ENCODE measurements at regions not wholly inside any gene's neighbourhood (a gene's known extent, or its start where the extent isn't known, plus 50 kb on each side); places are given as distances from the start of the nearest gene placed in this dataset.

DNA sequence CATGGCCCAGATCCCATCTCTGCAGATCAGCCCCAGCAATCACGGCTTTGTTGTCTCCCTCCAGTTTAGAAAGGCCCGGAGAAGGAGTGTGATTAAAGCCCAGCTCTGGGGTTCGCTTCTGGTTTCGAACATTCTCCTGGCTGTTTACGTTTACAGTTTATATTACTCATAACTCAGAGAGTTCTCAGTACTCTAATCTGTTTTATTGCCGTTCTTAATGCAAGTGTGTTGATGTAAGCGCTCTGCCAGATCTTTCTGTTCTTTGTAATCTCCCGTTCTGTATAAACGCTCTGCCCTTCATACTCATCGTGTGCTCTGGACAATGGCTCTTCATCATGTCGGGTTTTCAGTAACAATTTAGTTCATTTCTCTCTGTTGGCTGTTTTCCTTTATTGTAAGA is 82.5 kb upstream of the PRNP start:
- no peaks in the 10 kb centered on the region for H4K20me1 ChIP-seq (replicated peaks in 1 of 2; ENCODE audit: control insufficient read depth in 1 of 2, insufficient read depth in 2 of 2, low read length in 2 of 2)
- no peaks in the 10 kb centered on the region for H3K23me2 ChIP-seq (ENCODE audit: low read depth, low read length)
- POLR2A ChIA-PET (ENCODE audit: partially characterized antibody) = no interaction called here
- H2AK5ac ChIP-seq (ENCODE audit: low read depth, low read length) = no peak overlapping the region
- H3K14ac ChIP-seq (ENCODE audit: insufficient read length) = no peak overlapping the region
- no peak overlapping the region for H4K8ac ChIP-seq (ENCODE audit: extremely low read depth, insufficient read depth, low read length)
- H3K27me3 ChIP-seq (replicated peaks in 1 of 4; ENCODE audit: control insufficient read depth in 3 of 4, extremely low read depth in 1 of 4, insufficient read depth in 3 of 4, low read length in 3 of 4) = no peaks in the 10 kb centered on the region
- H3K23ac ChIP-seq (ENCODE audit: insufficient read length) = no peak overlapping the region
- H3K4me3 ChIP-seq (ENCODE audit: extremely low read depth in 1 of 4, insufficient read depth in 2 of 4, low read depth in 3 of 4, low read length in 4 of 4) = no peak overlapping the region
- no peak overlapping the region for H3K56ac ChIP-seq (replicated peaks; ENCODE audit: insufficient read length, low read depth, low read length)
- WGBS, 2 experiments (ENCODE audit: extremely low coverage in 1 of 2, insufficient coverage in 1 of 2, insufficient read length in 1 of 2, insufficient replicate concordance in 2 of 2, low coverage in 1 of 2, low lambda C conversion rate in 2 of 2, missing lambda C conversion rate in 1 of 2) = 94% methylated on average over 11 of the region's 11 CpGs; no CpG with 5 or more reads in 1 of the 2 experiments
- no peaks in the 10 kb centered on the region for H3K4me1 ChIP-seq (replicated peaks in 1 of 4; ENCODE audit: control insufficient read depth in 3 of 4, insufficient read depth in 4 of 4, low read length in 3 of 4)
- H2BK12ac ChIP-seq (ENCODE audit: low read depth, low read length) = no peak overlapping the region
- H2BK20ac ChIP-seq (ENCODE audit: low read length) = no peak overlapping the region
- H3K9ac ChIP-seq (replicated peaks in 1 of 4; ENCODE audit: extremely low read depth in 1 of 4, low read depth in 3 of 4, low read length in 3 of 4) = no peak overlapping the region
- no peak overlapping the region for H2BK15ac ChIP-seq (ENCODE audit: low read length)
- CTCF ChIA-PET (ENCODE audit: partially characterized antibody) = interaction anchor here (0.8 to 3.7 kb wide), 6 partner anchors 10 to 138 kb away, joined by 4 to 22 read pairs (median 6); no protein-coding TSS in a partner anchor
- no peak overlapping the region for H2BK120ac ChIP-seq (replicated peaks; ENCODE audit: low read depth, low read length)
- no peak overlapping the region for H3K4me2 ChIP-seq (ENCODE audit: insufficient read depth in 1 of 2, low read depth in 2 of 2, low read length in 2 of 2)
- H2AFZ ChIP-seq (ENCODE audit: low read length) = no peak overlapping the region
- FAIRE-seq (no peak), DNase-seq (ENCODE audit: low read depth in 1 of 2, low spot score in 2 of 2) (no peak)
- H3K79me1 ChIP-seq (ENCODE audit: low read depth, low read length) = no peaks in the 10 kb centered on the region
- H3K79me2 ChIP-seq (ENCODE audit: control insufficient read depth in 1 of 2, insufficient read depth in 2 of 2, low read length in 2 of 2) = no peaks in the 10 kb centered on the region
- H3K36me3 ChIP-seq (ENCODE audit: control insufficient read depth in 2 of 4, insufficient read depth in 4 of 4, low read length in 3 of 4) = no peaks in the 10 kb centered on the region
- no peaks in the 10 kb centered on the region for H3K9me3 ChIP-seq (ENCODE audit: insufficient read depth in 2 of 2, low read depth in 1 of 2, low read length in 1 of 2)
- no peak overlapping the region for H4K5ac ChIP-seq (ENCODE audit: insufficient read length, low read depth, low read length)
- H2BK5ac ChIP-seq (ENCODE audit: low read depth, low read length) = no peak overlapping the region
- no peak overlapping the region for H3K18ac ChIP-seq (ENCODE audit: extremely low read depth, low read length)
- H4K91ac ChIP-seq (replicated peaks; ENCODE audit: insufficient read length, low read length) = no peak overlapping the region
- H3K27ac ChIP-seq (ENCODE audit: low read depth, low read length) = no peak overlapping the region
- no peak overlapping the region for H3K4ac ChIP-seq (replicated peaks; ENCODE audit: insufficient read length, low read depth, low read length)
- TF ChIP-seq CHD7 (IDR thresholded peaks at IDR 0.05; ENCODE audit: insufficient replicate concordance, low read length) = no peak

Data from H1 (cell line).